Stomach smooth muscle (tissue), 2 donors: ENCODE measurements at regions not wholly inside any gene's neighbourhood (a gene's known extent, or its start where the extent isn't known, plus 50 kb on each side); places are given as distances from the start of the nearest gene placed in this dataset.

Experiments
- H3K27ac ChIP-seq: one replicate; pipeline ENCODE4 v1.7.0; 2013; ENCODE audit warnings: mild to moderate bottlenecking, low read length, inconsistent platforms
- H3K27me3 ChIP-seq, 2 donors: one replicate each; pipeline ENCODE4 v1.7.0; 2013; ENCODE audit warnings: low read length in 2 of 2; ENCODE audit not compliant: insufficient read depth in 2 of 2, control insufficient read depth in 1 of 2
- H3K36me3 ChIP-seq, 2 donors: one replicate each; pipeline ENCODE4 v1.7.0; 2013; ENCODE audit warnings: low read length in 2 of 2; ENCODE audit not compliant: control insufficient read depth in 2 of 2, insufficient read depth in 2 of 2
- H3K4me1 ChIP-seq: one replicate; pipeline ENCODE4 v1.7.0; 2013; ENCODE audit warnings: low read length; ENCODE audit not compliant: control insufficient read depth, insufficient read depth
- H3K4me3 ChIP-seq, 2 donors: one replicate each; pipeline ENCODE4 v1.7.0; 2013; ENCODE audit warnings: low read length in 2 of 2
- H3K9ac ChIP-seq, 2 donors: one replicate each; pipeline ENCODE4 v1.7.0; 2013; ENCODE audit warnings: low read length in 2 of 2, mild to moderate bottlenecking in 1 of 2
- H3K9me3 ChIP-seq, 2 donors: one replicate each; pipeline ENCODE4 v1.7.0; 2013; ENCODE audit warnings: low read length in 2 of 2; ENCODE audit not compliant: control insufficient read depth in 2 of 2
- donor health status: healthy.
- donor health status: Pancreatic carcinoma.

DNA sequence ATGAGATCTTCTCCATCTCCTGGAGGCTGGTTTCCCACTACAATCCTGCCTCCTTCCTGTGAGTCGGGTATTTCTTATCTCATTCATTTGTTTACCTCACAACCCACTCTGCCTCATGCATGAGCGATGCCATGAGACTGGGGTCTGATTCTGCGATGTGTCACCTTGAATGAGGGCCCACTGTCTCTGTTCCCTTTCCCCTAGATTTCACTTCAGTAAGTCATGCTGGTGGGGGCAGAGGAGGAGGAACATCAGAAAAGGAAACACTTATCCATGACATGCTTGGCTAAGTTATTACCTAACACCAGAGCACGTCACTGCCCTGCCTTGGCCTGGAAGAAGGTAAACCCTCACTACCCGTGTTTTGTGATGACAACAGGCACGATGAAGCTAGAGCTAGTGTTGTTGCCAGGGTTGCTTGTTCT lies 337.4 kb upstream of the PRDM1 start:
- Histone ChIP-seq H3K4me3 (no peak overlapping the region), H3K9ac (no peak overlapping the region), H3K9me3 (no peaks in the 10 kb centered on the region), H3K4me1 (peaks cover 1% of the 10 kb centered on the region), H3K27ac (no peak overlapping the region), H3K36me3 (no peaks in the 10 kb centered on the region), H3K27me3 (no peaks in the 10 kb centered on the region)

DNA sequence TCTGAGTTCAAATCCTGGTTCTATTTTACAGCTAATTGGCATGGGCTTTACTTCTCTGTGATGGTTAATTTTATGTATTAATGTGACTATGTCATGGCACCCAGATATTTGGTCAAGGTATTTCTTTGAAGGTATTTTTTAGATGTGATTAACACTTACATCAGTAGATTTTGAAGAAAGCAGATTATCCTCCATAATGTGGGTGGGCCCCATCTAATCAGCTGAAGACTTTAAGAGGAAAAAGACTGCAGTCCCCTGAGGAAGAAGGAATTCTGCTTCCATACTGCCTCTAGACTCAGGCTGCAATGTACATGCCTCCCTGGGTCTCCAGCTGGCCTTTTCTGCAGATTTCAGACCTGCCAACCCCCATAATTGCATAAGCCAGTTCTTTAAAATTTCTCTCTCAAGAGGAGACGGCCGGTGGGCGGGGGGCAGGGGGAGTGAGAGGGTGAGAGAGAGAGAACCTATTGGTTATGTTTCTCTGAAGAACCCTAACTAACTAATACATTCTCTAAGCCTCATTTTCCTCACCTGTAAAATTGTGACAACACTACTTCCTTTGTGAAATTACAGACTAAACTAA lies 338.2 kb upstream of the PRDM1 start:
- Histone ChIP-seq H3K4me1 (no peaks in the 10 kb centered on the region), H3K9ac (no peak overlapping the region), H3K4me3 (no peak overlapping the region), H3K9me3 (no peaks in the 10 kb centered on the region), H3K27me3 (no peaks in the 10 kb centered on the region), H3K27ac (no peak overlapping the region), H3K36me3 (no peaks in the 10 kb centered on the region)

DNA sequence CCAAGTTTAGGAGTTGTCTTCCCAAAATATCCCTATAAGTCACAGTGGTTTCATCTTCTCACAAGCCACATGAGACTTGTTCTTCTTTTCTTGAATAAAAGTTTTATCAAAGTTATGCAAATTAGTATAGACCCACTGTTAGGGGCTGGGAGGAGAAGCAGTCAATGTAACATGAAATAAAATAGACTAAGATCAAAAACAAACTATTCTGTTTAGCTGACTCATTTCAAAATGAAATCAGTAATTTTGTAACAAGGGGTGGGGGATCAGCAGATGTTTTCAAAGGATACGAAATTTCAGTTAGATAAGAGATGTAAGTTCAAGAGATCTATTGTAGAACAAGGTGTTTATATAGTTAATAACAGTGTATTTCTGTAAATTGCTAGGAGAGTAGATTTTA lies 339.6 kb upstream of the PRDM1 start:
- no peaks in the 10 kb centered on the region for H3K4me1 ChIP-seq
- no peak overlapping the region for H3K27ac ChIP-seq
- H3K9ac ChIP-seq, result no peak overlapping the region
- no peaks in the 10 kb centered on the region for H3K36me3 ChIP-seq
- H3K27me3 ChIP-seq, result no peaks in the 10 kb centered on the region
- H3K9me3 ChIP-seq, result no peaks in the 10 kb centered on the region
- no peak overlapping the region for H3K4me3 ChIP-seq

DNA sequence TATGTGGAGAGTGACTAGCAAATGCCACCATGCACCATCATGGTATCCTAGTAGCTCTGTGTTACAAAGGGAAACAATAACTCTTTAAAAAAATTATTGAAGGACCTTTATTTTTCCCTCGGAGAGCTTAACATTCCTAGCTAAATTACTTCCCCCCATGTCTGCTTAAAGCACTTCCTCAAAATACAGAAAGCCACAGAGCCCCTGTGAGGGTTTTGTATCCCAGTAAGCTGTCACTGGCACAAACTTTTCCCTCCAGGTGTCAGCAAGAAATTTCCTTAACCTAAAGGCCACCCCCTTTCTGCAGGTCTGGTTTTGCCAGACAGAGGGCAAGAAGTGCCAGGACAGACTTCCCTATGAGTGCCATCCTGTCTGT lies 340.0 kb upstream of the PRDM1 start:
- Histone ChIP-seq H3K4me1 (no peaks in the 10 kb centered on the region), H3K9me3 (no peaks in the 10 kb centered on the region), H3K27me3 (no peaks in the 10 kb centered on the region), H3K36me3 (no peaks in the 10 kb centered on the region), H3K27ac (no peak overlapping the region), H3K9ac (no peak overlapping the region), H3K4me3 (no peak overlapping the region)

DNA sequence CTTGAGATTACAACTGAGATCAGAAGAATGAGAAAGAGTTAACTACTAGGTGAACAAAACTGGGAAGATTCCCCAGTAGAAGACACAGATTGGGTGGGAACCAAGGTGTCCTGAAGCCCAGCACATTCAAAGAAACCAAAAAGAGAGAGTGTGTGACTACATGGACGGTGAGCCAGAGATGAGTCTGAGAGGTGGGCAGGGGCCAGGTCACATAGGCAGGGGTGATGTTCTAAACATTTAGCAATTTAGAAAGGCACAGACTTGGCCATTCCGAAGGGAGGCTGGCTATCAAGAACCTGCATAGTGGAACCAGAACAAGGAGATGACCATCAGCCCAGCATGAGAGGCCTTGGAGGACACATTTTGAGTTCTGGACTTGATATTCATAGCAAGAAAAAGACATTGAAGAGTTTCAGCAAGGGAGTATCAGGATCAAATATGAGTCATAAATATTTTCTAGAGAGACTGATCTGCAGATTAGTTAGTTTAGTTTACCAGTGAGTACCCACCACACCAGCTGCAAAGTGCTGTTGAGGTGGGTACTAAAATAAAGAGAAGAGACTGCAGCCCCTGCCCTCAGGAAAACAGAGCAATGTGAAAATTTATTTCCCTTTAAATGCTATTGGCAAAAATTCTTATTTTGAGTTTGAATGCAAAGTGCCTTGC lies 340.5 kb upstream of the PRDM1 start:
- Histone ChIP-seq H3K36me3 (no peaks in the 10 kb centered on the region), H3K4me3 (no peak overlapping the region), H3K9me3 (no peaks in the 10 kb centered on the region), H3K27me3 (no peaks in the 10 kb centered on the region), H3K27ac (no peak overlapping the region), H3K9ac (no peak overlapping the region), H3K4me1 (no peaks in the 10 kb centered on the region)

DNA sequence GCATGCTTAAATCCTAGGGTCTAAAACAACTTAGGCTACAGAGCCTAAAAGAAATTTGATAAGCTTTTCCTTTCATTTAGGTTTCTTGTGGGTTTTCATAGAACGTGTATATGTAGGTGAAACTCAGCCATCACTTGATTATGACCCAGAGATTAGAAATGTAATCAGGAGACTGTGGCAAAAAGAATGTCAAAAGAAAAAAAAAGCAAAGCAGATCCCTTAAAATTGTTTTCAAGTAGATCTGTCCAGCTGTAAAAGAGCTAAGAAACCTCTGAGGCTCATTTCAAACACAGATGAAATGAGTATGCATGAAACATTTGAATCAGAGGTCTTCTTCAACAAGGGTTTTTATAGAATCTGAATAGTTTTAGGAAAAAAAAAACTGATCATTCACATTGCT lies 341.3 kb upstream of the PRDM1 start:
- H3K9me3 ChIP-seq, result no peaks in the 10 kb centered on the region
- no peaks in the 10 kb centered on the region for H3K4me1 ChIP-seq
- H3K27me3 ChIP-seq, result no peaks in the 10 kb centered on the region
- H3K36me3 ChIP-seq, result no peaks in the 10 kb centered on the region
- no peak overlapping the region for H3K27ac ChIP-seq
- H3K4me3 ChIP-seq, result no peak overlapping the region
- no peak overlapping the region for H3K9ac ChIP-seq

DNA sequence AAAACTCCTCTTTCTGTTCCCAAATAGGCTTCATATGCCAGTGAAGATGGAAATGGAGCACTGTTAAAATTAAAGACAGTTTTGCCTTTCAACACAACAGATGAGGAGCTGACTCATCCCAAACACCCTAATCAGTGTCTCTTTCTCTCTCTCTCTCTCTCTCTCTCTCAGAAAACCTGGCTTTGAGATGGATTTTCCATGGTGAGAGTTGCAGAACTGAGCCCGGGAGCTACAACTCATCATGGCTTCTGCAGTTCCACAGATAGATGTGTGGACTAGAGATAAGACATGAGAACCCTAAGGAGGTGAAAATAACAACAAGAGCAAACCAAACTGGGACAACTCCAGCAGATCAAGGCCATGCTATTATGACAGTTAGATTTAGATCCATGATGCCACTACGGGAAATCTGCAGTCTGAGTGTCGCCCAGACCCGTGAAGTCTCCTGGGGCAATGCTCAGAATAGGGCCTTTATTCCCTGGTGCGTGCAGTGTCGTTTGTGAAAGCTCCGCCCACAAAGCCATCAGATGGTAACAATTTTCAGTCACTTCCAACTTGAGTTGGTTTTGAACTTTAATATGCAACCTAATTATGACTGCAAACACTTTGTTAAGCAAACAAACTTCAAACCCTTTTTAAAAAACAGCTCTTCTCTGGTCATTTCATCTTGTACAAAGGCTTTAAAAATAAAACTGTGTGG lies 338.2 kb upstream of the PREP start:
- Histone ChIP-seq H3K9me3 (no peaks in the 10 kb centered on the region), H3K27ac (no peak overlapping the region), H3K4me3 (no peak overlapping the region), H3K27me3 (no peaks in the 10 kb centered on the region), H3K4me1 (no peaks in the 10 kb centered on the region), H3K9ac (no peak overlapping the region), H3K36me3 (no peaks in the 10 kb centered on the region)

DNA sequence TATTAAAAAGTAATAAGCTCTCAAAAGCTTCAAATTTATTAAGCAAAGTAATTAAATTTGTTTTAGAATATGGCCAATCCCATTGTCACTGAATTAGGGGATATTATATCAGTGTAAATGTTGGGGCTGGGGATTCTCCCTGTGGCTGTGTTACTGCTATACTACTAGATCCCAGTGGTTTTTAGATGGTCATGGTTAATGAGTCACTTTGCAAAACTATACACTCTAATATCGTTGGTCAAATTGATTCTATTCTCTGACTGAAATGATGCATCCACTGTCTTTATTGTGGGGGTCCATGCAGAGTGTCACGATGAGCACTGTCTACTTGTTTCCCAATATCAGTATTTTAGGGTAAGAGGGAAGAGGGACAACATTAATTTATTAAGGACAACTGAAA lies 336.9 kb upstream of the PREP start:
- no peak overlapping the region for H3K4me3 ChIP-seq
- H3K27me3 ChIP-seq, result no peaks in the 10 kb centered on the region
- H3K4me1 ChIP-seq, result no peaks in the 10 kb centered on the region
- no peak overlapping the region for H3K9ac ChIP-seq
- H3K27ac ChIP-seq, result no peak overlapping the region
- H3K36me3 ChIP-seq, result no peaks in the 10 kb centered on the region
- H3K9me3 ChIP-seq, result no peaks in the 10 kb centered on the region

DNA sequence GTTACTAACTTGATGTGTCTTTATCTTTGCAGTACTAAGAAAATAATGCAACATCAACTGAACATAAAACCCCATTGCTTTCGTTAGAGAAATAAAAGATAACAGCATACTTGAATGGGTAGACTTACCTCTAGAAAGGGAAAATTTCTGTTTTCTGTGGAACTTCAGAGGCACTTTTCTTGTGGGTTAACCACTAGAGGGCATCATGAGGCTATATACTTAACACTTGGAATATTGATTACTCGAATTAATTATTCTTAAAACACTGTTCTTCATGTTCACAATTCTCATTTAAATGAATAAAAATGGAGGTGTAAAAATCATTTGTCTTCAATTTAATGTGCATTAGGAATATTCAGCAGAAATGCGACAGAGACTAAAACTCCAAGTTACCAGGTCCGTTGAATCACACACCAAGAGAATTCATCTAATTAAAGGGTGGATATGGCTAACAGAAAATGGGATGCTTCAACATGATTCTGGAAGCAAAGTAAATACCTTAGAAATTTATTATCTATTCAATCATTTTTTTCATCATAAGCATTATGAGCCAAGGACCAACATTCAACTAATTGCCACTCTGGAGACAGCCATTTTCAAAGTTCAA lies 330.8 kb upstream of the PREP start:
- H3K36me3 ChIP-seq, result no peaks in the 10 kb centered on the region
- H3K9me3 ChIP-seq, result no peaks in the 10 kb centered on the region
- H3K4me3 ChIP-seq, result no peak overlapping the region
- H3K9ac ChIP-seq, result no peak overlapping the region
- no peaks in the 10 kb centered on the region for H3K4me1 ChIP-seq
- H3K27ac ChIP-seq, result no peak overlapping the region
- H3K27me3 ChIP-seq, result no peaks in the 10 kb centered on the region

DNA sequence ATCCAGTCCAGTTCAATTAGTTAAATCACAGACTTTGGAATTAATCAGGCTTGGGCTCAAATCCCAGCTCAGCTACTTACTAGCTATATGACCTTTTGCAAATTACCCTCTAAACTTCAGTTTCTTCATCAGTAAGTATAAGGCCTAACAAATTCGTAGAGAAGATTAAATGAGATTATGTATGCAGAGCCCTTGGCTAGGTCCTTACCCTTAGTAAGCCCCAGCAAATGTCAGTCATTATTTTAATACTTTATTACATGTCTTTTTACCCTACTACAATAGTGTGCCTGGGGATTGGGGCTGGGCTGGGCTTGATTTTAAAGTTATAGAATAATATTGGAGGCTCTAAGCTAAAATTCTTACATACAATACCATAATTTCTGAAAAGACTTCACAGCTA lies 326.1 kb upstream of the PREP start:
- no peak overlapping the region for H3K9ac ChIP-seq
- no peaks in the 10 kb centered on the region for H3K9me3 ChIP-seq
- no peaks in the 10 kb centered on the region for H3K27me3 ChIP-seq
- H3K4me3 ChIP-seq, result no peak overlapping the region
- H3K4me1 ChIP-seq, result no peaks in the 10 kb centered on the region
- H3K27ac ChIP-seq, result no peak overlapping the region
- H3K36me3 ChIP-seq, result no peaks in the 10 kb centered on the region
